H9 (cell line): ENCODE measurements at regions not wholly inside any gene's neighbourhood (a gene's known extent, or its start where the extent isn't known, plus 50 kb on each side); places are given as distances from the start of the nearest gene placed in this dataset.

ENCODE experiments used
- DNase-seq: peaks from one replicate; pipeline ENCODE4 v3.0.0-alpha.2; 2017
- H2AFZ ChIP-seq: one replicate; pipeline ENCODE4 v1.6.1; 2013; ENCODE audit warnings: mild to moderate bottlenecking, low read length, control low read depth, moderate library complexity
- H2AK5ac ChIP-seq: 2 replicates; pipeline ENCODE4 v1.6.1; 2013; ENCODE audit warnings: low read length, control low read depth, mixed read lengths; ENCODE audit not compliant: insufficient read length
- H2BK120ac ChIP-seq: one replicate; pipeline ENCODE4 v1.6.1; 2013; ENCODE audit warnings: low read depth, mild to moderate bottlenecking, low read length, control low read depth, inconsistent platforms; ENCODE audit not compliant: poor library complexity, severe bottlenecking
- H2BK12ac ChIP-seq: 2 replicates; pipeline ENCODE4 v1.6.1; 2013; ENCODE audit warnings: low read length, control low read depth, mixed read lengths, low read depth; ENCODE audit not compliant: insufficient read length
- H2BK15ac ChIP-seq: 2 replicates; pipeline ENCODE4 v1.6.1; 2013; ENCODE audit warnings: low read depth, low read length, control low read depth
- H2BK20ac ChIP-seq: one replicate; pipeline ENCODE4 v1.6.1; 2013; ENCODE audit warnings: low read depth, mild to moderate bottlenecking, low read length, control low read depth, inconsistent platforms; ENCODE audit not compliant: poor library complexity, severe bottlenecking
- H2BK5ac ChIP-seq: 2 replicates; pipeline ENCODE4 v1.6.1; 2013; ENCODE audit warnings: low read length, control low read depth, mixed read lengths; ENCODE audit not compliant: insufficient read length
- H3K14ac ChIP-seq: 2 replicates; pipeline ENCODE4 v1.6.1; 2013; ENCODE audit warnings: low read length, control low read depth; ENCODE audit not compliant: insufficient read depth
- H3K18ac ChIP-seq: 2 replicates; pipeline ENCODE4 v1.6.1; 2013; ENCODE audit warnings: low read depth, mild to moderate bottlenecking, mixed read lengths, low read length, control low read depth; ENCODE audit not compliant: insufficient read length
- H3K23ac ChIP-seq: 2 replicates; pipeline ENCODE4 v1.6.1; 2013; ENCODE audit warnings: low read length, control low read depth, mixed read lengths, low read depth; ENCODE audit not compliant: insufficient read length
- H3K23me2 ChIP-seq: 2 replicates; pipeline ENCODE4 v1.6.1; 2013; ENCODE audit warnings: low read depth, mild to moderate bottlenecking, mixed read lengths, low read length, control low read depth; ENCODE audit not compliant: insufficient read length, poor library complexity, severe bottlenecking
- H3K27ac ChIP-seq: 2 replicates; pipeline ENCODE4 v1.5.1; 2013; ENCODE audit warnings: low read length, control low read depth, mixed read lengths, low read depth; ENCODE audit not compliant: insufficient read length
- H3K27me3 ChIP-seq: 2 replicates; pipeline ENCODE4 v1.6.1; 2013; ENCODE audit warnings: low read length, control low read depth, inconsistent platforms; ENCODE audit not compliant: insufficient read depth
- H3K4ac ChIP-seq: 2 replicates; pipeline ENCODE4 v1.6.1; 2013; ENCODE audit warnings: low read depth, mild to moderate bottlenecking, control low read depth, inconsistent platforms, low read length, moderate library complexity
- H3K4me1 ChIP-seq: 2 replicates; pipeline ENCODE4 v1.6.1; 2013; ENCODE audit warnings: low read length, control low read depth, inconsistent platforms; ENCODE audit not compliant: insufficient read depth
- H3K4me2 ChIP-seq: 2 replicates; pipeline ENCODE4 v1.6.1; 2013; ENCODE audit warnings: low read length, control low read depth, mixed read lengths; ENCODE audit not compliant: insufficient read length, insufficient read depth
- H3K56ac ChIP-seq: 2 replicates; pipeline ENCODE4 v1.6.1; 2013; ENCODE audit warnings: low read depth, mild to moderate bottlenecking, mixed read lengths, low read length, control low read depth; ENCODE audit not compliant: insufficient read length
- H3K79me1 ChIP-seq: 2 replicates; pipeline ENCODE4 v1.6.1; 2013; ENCODE audit warnings: low read depth, mild to moderate bottlenecking, moderate library complexity, low read length, control low read depth, inconsistent platforms; ENCODE audit not compliant: insufficient read depth, poor library complexity, severe bottlenecking
- H3K79me2 ChIP-seq: 2 replicates; pipeline ENCODE4 v1.6.1; 2013; ENCODE audit warnings: low read length, control low read depth, inconsistent platforms; ENCODE audit not compliant: insufficient read depth
- H3K9ac ChIP-seq: 2 replicates; pipeline ENCODE4 v1.6.1; 2013; ENCODE audit warnings: low read length, control low read depth, mixed read lengths; ENCODE audit not compliant: insufficient read length; ENCODE audit errors: extremely low read depth
- H3K9me3 ChIP-seq: one replicate; pipeline ENCODE4 v1.6.1; 2013; ENCODE audit warnings: low read depth, low read length, inconsistent platforms; ENCODE audit not compliant: control insufficient read depth
- H3T11ph ChIP-seq: one replicate; pipeline ENCODE4 v1.6.1; 2013; ENCODE audit warnings: mild to moderate bottlenecking, low read length, control low read depth, inconsistent platforms
- H4K20me1 ChIP-seq: one replicate; pipeline ENCODE4 v1.6.1; 2013; ENCODE audit not compliant: control insufficient read depth, insufficient read length, insufficient read depth
- H4K5ac ChIP-seq: 2 replicates; pipeline ENCODE4 v1.6.1; 2013; ENCODE audit warnings: low read depth, mild to moderate bottlenecking, mixed read lengths, low read length, control low read depth; ENCODE audit not compliant: insufficient read length
- H4K8ac ChIP-seq: replicated peaks from 2 replicates; pipeline ENCODE4 v1.6.1; 2013; ENCODE audit warnings: low read length, control low read depth, mixed read lengths, low read depth; ENCODE audit not compliant: insufficient read length
- H4K91ac ChIP-seq: 2 replicates; pipeline ENCODE4 v1.6.1; 2013; ENCODE audit warnings: low read depth, mild to moderate bottlenecking, moderate library complexity, mixed read lengths, low read length, control low read depth; ENCODE audit not compliant: insufficient read length
- H3K27ac Mint-ChIP-seq, 3 experiments: 2 replicates in 2 of 3; 3 replicates in 1 of 3; pipeline ENCODE4 v1.8.0; 2020 to 2021; ENCODE audit warnings: mixed read lengths in 3 of 3, mild to moderate bottlenecking in 1 of 3, moderate library complexity in 1 of 3
- H3K27me3 Mint-ChIP-seq: 2 replicates; pipeline ENCODE4 v1.8.0; 2021; ENCODE audit warnings: low read depth, mild to moderate bottlenecking, moderate library complexity, mixed read lengths
- H3K36me3 Mint-ChIP-seq, 3 experiments: 2 replicates in 2 of 3; 3 replicates in 1 of 3; pipeline ENCODE4 v1.8.0; 2020 to 2021; ENCODE audit warnings: low read depth in 3 of 3, mixed read lengths in 3 of 3; ENCODE audit not compliant: insufficient read depth in 1 of 3
- H3K4me1 Mint-ChIP-seq, 2 experiments: 2 replicates each; pipeline ENCODE4 v1.8.0; 2020; ENCODE audit warnings: mixed read lengths in 2 of 2
- H3K4me3 Mint-ChIP-seq, 2 experiments: 2 replicates in 1 of 2; 3 replicates in 1 of 2; pipeline ENCODE4 v1.8.0; 2020 to 2021; ENCODE audit warnings: mild to moderate bottlenecking in 2 of 2, mixed read lengths in 2 of 2, moderate library complexity in 1 of 2
- H3K9me3 Mint-ChIP-seq, 2 experiments: 2 replicates in 1 of 2; 3 replicates in 1 of 2; pipeline ENCODE4 v1.8.0; 2020; ENCODE audit warnings: mild to moderate bottlenecking in 2 of 2, mixed read lengths in 2 of 2, moderate library complexity in 1 of 2
- CTCF ChIP-seq: fragments of 200-600 bp; sonication (generic); conservative IDR thresholded peaks from 3 replicates; pipeline ENCODE4 v1.8.0; 2021; ENCODE audit warnings: antibody characterized with exemption, mild to moderate bottlenecking
- WGBS: extraction: QIAGEN DNeasy Blood & Tissue Kit; methylation state at CpG from one replicate; pipeline ENCODE4 v1.1.7; 2013; ENCODE audit warnings: missing lambda C conversion rate, low lambda C conversion rate, mixed read lengths; ENCODE audit not compliant: insufficient read length; ENCODE audit errors: extremely low coverage; 5-methylcytosine and 5-hydroxymethylcytosine counted together

GRCh38 chr12:13273850-13274249, 77.3 kb downstream of the EMP1 start:
- Mint-ChIP-seq H3K4me3 (no peak overlapping the region), H3K4me1 (peaks cover 18 to 27% of the 10 kb centered on the region in 2 experiments), H3K9me3 (no peaks in the 10 kb centered on the region), H3K27ac (no peak overlapping the region), H3K27me3 (peaks cover 1% of the 10 kb centered on the region), H3K36me3 (no peaks in the 10 kb centered on the region)
- Histone ChIP-seq H2BK5ac (no peak overlapping the region), H3K27me3 (no peaks in the 10 kb centered on the region), H2BK20ac (no peak overlapping the region), H3K18ac (no peak overlapping the region), H2BK120ac (no peak overlapping the region), H4K20me1 (no peaks in the 10 kb centered on the region), H2AFZ (no peak overlapping the region), H2AK5ac (no peak overlapping the region), H3K23ac (no peak overlapping the region), H3K9me3 (no peaks in the 10 kb centered on the region), H3K79me1 (no peaks in the 10 kb centered on the region), H4K5ac (no peak overlapping the region), H3T11ph (no peak overlapping the region), H4K91ac (no peak overlapping the region), H4K8ac (no peak overlapping the region), H2BK12ac (no peak overlapping the region), H3K14ac (no peak overlapping the region), H2BK15ac (no peak overlapping the region), H3K9ac (no peak overlapping the region), H3K4me1 (no peaks in the 10 kb centered on the region; the same call in 1 of the 2 replicates), H3K4ac (no peak overlapping the region), H3K79me2 (no peaks in the 10 kb centered on the region), H3K23me2 (no peaks in the 10 kb centered on the region), H3K27ac (no peak overlapping the region), H3K4me2 (no peak overlapping the region), H3K56ac (no peak overlapping the region)
- DNase-seq, result no peak
- no CpG with 5 or more reads among the region's 12 CpGs for WGBS
- no peak for TF ChIP-seq CTCF
